Endothelial cell (in vitro differentiated cells): ENCODE measurements at regions not wholly inside any gene's neighbourhood (a gene's known extent, or its start where the extent isn't known, plus 50 kb on each side); places are given as distances from the start of the nearest gene placed in this dataset.

Source experiments
- DNase-seq: peaks from one replicate; pipeline ENCODE4 v3.0.0; 2021; ENCODE audit warnings: low spot score
- H3K27ac Mint-ChIP-seq: one replicate; pipeline ENCODE4 v1.8.0; 2021; ENCODE audit warnings: mixed read lengths, inconsistent platforms; ENCODE audit not compliant: unreplicated experiment
- H3K27me3 Mint-ChIP-seq: one replicate; pipeline ENCODE4 v1.8.0; 2021; ENCODE audit warnings: mild to moderate bottlenecking, moderate library complexity, mixed read lengths, inconsistent platforms; ENCODE audit not compliant: unreplicated experiment
- H3K36me3 Mint-ChIP-seq: one replicate; pipeline ENCODE4 v1.8.0; 2021; ENCODE audit warnings: mild to moderate bottlenecking, low read depth, mixed read lengths, inconsistent platforms; ENCODE audit not compliant: unreplicated experiment
- H3K4me1 Mint-ChIP-seq: one replicate; pipeline ENCODE4 v1.8.0; 2021; ENCODE audit warnings: mild to moderate bottlenecking, mixed read lengths, inconsistent platforms; ENCODE audit not compliant: unreplicated experiment
- H3K4me3 Mint-ChIP-seq: one replicate; pipeline ENCODE4 v1.8.0; 2021; ENCODE audit warnings: mild to moderate bottlenecking, mixed read lengths, inconsistent platforms; ENCODE audit not compliant: unreplicated experiment
- H3K9me3 Mint-ChIP-seq: one replicate; pipeline ENCODE4 v1.8.0; 2021; ENCODE audit warnings: mixed read lengths, inconsistent platforms; ENCODE audit not compliant: unreplicated experiment
- TF ChIP-seq, protein P1 (sequence below): fragments of 200-600 bp; sonication (generic); IDR thresholded peaks from one replicate; pipeline ENCODE4 v1.5.0; 2021; ENCODE audit warnings: antibody characterized with exemption; ENCODE audit not compliant: unreplicated experiment

- Mint-ChIP-seq H3K27ac (no peak overlapping the region), H3K27me3 (no peaks in the 10 kb centered on the region), H3K4me1 (peaks cover 8% of the 10 kb centered on the region), H3K4me3 (no peak overlapping the region), H3K36me3 (no peaks in the 10 kb centered on the region), H3K9me3 (no peaks in the 10 kb centered on the region)
- DNase-seq: no peak
- TF ChIP-seq, protein P1, sequence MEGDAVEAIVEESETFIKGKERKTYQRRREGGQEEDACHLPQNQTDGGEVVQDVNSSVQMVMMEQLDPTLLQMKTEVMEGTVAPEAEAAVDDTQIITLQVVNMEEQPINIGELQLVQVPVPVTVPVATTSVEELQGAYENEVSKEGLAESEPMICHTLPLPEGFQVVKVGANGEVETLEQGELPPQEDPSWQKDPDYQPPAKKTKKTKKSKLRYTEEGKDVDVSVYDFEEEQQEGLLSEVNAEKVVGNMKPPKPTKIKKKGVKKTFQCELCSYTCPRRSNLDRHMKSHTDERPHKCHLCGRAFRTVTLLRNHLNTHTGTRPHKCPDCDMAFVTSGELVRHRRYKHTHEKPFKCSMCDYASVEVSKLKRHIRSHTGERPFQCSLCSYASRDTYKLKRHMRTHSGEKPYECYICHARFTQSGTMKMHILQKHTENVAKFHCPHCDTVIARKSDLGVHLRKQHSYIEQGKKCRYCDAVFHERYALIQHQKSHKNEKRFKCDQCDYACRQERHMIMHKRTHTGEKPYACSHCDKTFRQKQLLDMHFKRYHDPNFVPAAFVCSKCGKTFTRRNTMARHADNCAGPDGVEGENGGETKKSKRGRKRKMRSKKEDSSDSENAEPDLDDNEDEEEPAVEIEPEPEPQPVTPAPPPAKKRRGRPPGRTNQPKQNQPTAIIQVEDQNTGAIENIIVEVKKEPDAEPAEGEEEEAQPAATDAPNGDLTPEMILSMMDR: no peak
These were observed 127.6 kb upstream of the HHIP start for GRCh38 chr4:144518181-144518895.

GRCh38 chr4:144531841-144532240 is 114.1 kb upstream of the HHIP start:
- Mint-ChIP-seq H3K36me3 (no peaks in the 10 kb centered on the region), H3K27me3 (no peaks in the 10 kb centered on the region), H3K27ac (no peak overlapping the region), H3K4me1 (peaks cover 2% of the 10 kb centered on the region), H3K4me3 (no peak overlapping the region), H3K9me3 (no peaks in the 10 kb centered on the region)
- DNase-seq: no peak
- TF ChIP-seq, protein P1: no peak

GRCh38 chr4:144547678-144548298 is 98.2 kb upstream of the HHIP start:
- no peak overlapping the region for H3K4me3 Mint-ChIP-seq
- no peaks in the 10 kb centered on the region for H3K9me3 Mint-ChIP-seq
- no peak for DNase-seq
- H3K27ac Mint-ChIP-seq: peak overlapping the region; percentile 91
- TF ChIP-seq, protein P1: no peak
- H3K4me1 Mint-ChIP-seq: peaks cover 11% of the 10 kb centered on the region
- H3K27me3 Mint-ChIP-seq: peaks cover 1% of the 10 kb centered on the region
- H3K36me3 Mint-ChIP-seq: no peaks in the 10 kb centered on the region

GRCh38 chr4:144556636-144557035 is 89.3 kb upstream of the HHIP start:
- H3K27me3 Mint-ChIP-seq: peaks cover 3% of the 10 kb centered on the region
- H3K36me3 Mint-ChIP-seq: no peaks in the 10 kb centered on the region
- H3K4me3 Mint-ChIP-seq: no peak overlapping the region
- TF ChIP-seq, protein P1: no peak
- H3K9me3 Mint-ChIP-seq: no peaks in the 10 kb centered on the region
- DNase-seq: no peak
- peaks cover 8% of the 10 kb centered on the region for H3K4me1 Mint-ChIP-seq
- no peak overlapping the region for H3K27ac Mint-ChIP-seq

DNA sequence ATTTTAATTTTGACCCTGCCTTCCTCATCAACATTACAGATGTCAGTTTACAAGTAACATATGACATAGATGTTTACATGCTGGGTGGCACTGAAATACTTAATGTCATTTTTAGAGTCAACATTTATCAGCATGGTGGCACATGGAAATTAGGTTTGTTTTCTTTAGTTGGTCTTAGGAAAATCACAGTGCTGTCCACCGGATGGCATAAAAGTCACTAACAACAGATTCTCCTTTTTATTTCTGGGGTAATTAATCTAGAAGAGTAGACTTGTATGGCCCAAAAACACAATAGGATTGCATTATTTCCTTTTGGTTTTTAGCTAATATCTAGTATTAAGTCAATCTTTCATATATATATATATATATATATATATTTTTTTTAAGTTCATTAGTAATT is 88.6 kb upstream of the HHIP start:
- TF ChIP-seq, protein P1: no peak
- Mint-ChIP-seq H3K36me3 (no peaks in the 10 kb centered on the region), H3K9me3 (no peaks in the 10 kb centered on the region), H3K4me3 (no peak overlapping the region), H3K27me3 (peaks cover 3% of the 10 kb centered on the region), H3K27ac (no peak overlapping the region), H3K4me1 (peaks cover 8% of the 10 kb centered on the region)
- no peak for DNase-seq
